ENCODE measurements at regions not wholly inside any gene's neighbourhood (a gene's known extent, or its start where the extent isn't known, plus 50 kb on each side); places are given as distances from the start of the nearest gene placed in this dataset.

- Histone ChIP-seq H3K27ac (ENCODE audit: insufficient read depth in 1 of 2, low read depth in 1 of 2, low read length in 2 of 2, poor library complexity in 1 of 2, severe bottlenecking in 2 of 2) (no peak overlapping the region), H3K9me3 (ENCODE audit: control extremely low read depth in 1 of 5, control insufficient read depth in 4 of 5, insufficient read depth in 2 of 5, low read depth in 1 of 5, low read length in 4 of 5) (no peaks in the 10 kb centered on the region), H3K36me3 (ENCODE audit: control insufficient read depth in 4 of 4, insufficient read depth in 4 of 4, low read length in 3 of 4) (no peaks in the 10 kb centered on the region), H3K4me1 (ENCODE audit: control extremely low read depth in 1 of 4, control insufficient read depth in 4 of 4, insufficient read depth in 4 of 4, low read length in 3 of 4) (peaks cover 0 to 13% (median 9%) of the 10 kb centered on the region in 4 experiments), H3K4me3 (ENCODE audit: control insufficient read depth in 1 of 7, extremely low read depth in 1 of 7, insufficient read depth in 4 of 7, low read depth in 2 of 7, low read length in 6 of 7) (no peak overlapping the region), H3K27me3 (replicated peaks in 2 of 5; ENCODE audit: control insufficient read depth in 4 of 5, insufficient read depth in 5 of 5, low read length in 4 of 5) (no peaks in the 10 kb centered on the region)
- no peak for DNase-seq
- CTCF ChIA-PET = no interaction called here
- POLR2A ChIA-PET = interaction anchor here (0.6 kb wide), 1 partner anchor 796 kb away, joined by 3 read pairs; no protein-coding TSS in a partner anchor
- WGBS (ENCODE audit: insufficient coverage) = 97% methylated on average over 4 of the region's 5 CpGs
Measured at GRCh38 chr22:42330170-42330569, 59.7 kb upstream of the TCF20 start.

- Histone ChIP-seq H3K9me3 (ENCODE audit: control extremely low read depth in 1 of 5, control insufficient read depth in 4 of 5, insufficient read depth in 2 of 5, low read depth in 1 of 5, low read length in 4 of 5) (no peaks in the 10 kb centered on the region), H3K4me3 (ENCODE audit: control insufficient read depth in 1 of 7, extremely low read depth in 1 of 7, insufficient read depth in 4 of 7, low read depth in 2 of 7, low read length in 6 of 7) (no peak overlapping the region), H3K4me1 (ENCODE audit: control extremely low read depth in 1 of 4, control insufficient read depth in 4 of 4, insufficient read depth in 4 of 4, low read length in 3 of 4) (peaks cover 0 to 20% (median 15%) of the 10 kb centered on the region in 4 experiments), H3K36me3 (ENCODE audit: control insufficient read depth in 4 of 4, insufficient read depth in 4 of 4, low read length in 3 of 4) (no peaks in the 10 kb centered on the region), H3K27me3 (replicated peaks in 2 of 5; ENCODE audit: control insufficient read depth in 4 of 5, insufficient read depth in 5 of 5, low read length in 4 of 5) (no peaks in the 10 kb centered on the region), H3K27ac (ENCODE audit: insufficient read depth in 1 of 2, low read depth in 1 of 2, low read length in 2 of 2, poor library complexity in 1 of 2, severe bottlenecking in 2 of 2) (no peak overlapping the region)
- 91% methylated on average over 6 of the region's 9 CpGs for WGBS (ENCODE audit: insufficient coverage)
- ChIA-PET CTCF (interaction anchor here (0.7 kb wide), 1 partner anchor 28 kb away, joined by 3 read pairs; no protein-coding TSS in a partner anchor), POLR2A (interaction anchor here (0.6 kb wide), 1 partner anchor 797 kb away, joined by 3 read pairs; no protein-coding TSS in a partner anchor)
- no peak for DNase-seq
Measured at GRCh38 chr22:42329504-42329903, 59.1 kb upstream of the TCF20 start.

GRCh38 chr22:42328784-42329145 lies 58.3 kb upstream of the TCF20 start:
- no peak overlapping the region for H3K27ac ChIP-seq (ENCODE audit: insufficient read depth in 1 of 2, low read depth in 1 of 2, low read length in 2 of 2, poor library complexity in 1 of 2, severe bottlenecking in 2 of 2)
- no peaks in the 10 kb centered on the region for H3K27me3 ChIP-seq (replicated peaks in 2 of 5; ENCODE audit: control insufficient read depth in 4 of 5, insufficient read depth in 5 of 5, low read length in 4 of 5)
- DNase-seq = no peak
- no peak overlapping the region for H3K4me3 ChIP-seq (ENCODE audit: control insufficient read depth in 1 of 7, extremely low read depth in 1 of 7, insufficient read depth in 4 of 7, low read depth in 2 of 7, low read length in 6 of 7)
- WGBS (ENCODE audit: insufficient coverage) = 81% methylated on average over 8 of the region's 8 CpGs
- ChIA-PET CTCF (interaction anchor here (0.7 kb wide), 1 partner anchor 27 kb away, joined by 3 read pairs; no protein-coding TSS in a partner anchor), POLR2A (no interaction called here)
- no peaks in the 10 kb centered on the region for H3K9me3 ChIP-seq (ENCODE audit: control extremely low read depth in 1 of 5, control insufficient read depth in 4 of 5, insufficient read depth in 2 of 5, low read depth in 1 of 5, low read length in 4 of 5)
- peaks cover 0 to 20% (median 15%) of the 10 kb centered on the region in 4 experiments for H3K4me1 ChIP-seq (ENCODE audit: control extremely low read depth in 1 of 4, control insufficient read depth in 4 of 4, insufficient read depth in 4 of 4, low read length in 3 of 4)
- no peaks in the 10 kb centered on the region for H3K36me3 ChIP-seq (ENCODE audit: control insufficient read depth in 4 of 4, insufficient read depth in 4 of 4, low read length in 3 of 4)

GRCh38 chr22:42328130-42328783 lies 57.8 kb upstream of the TCF20 start:
- Histone ChIP-seq H3K4me1 (ENCODE audit: control extremely low read depth in 1 of 4, control insufficient read depth in 4 of 4, insufficient read depth in 4 of 4, low read length in 3 of 4) (peaks cover 0 to 20% (median 15%) of the 10 kb centered on the region in 4 experiments), H3K36me3 (ENCODE audit: control insufficient read depth in 4 of 4, insufficient read depth in 4 of 4, low read length in 3 of 4) (no peaks in the 10 kb centered on the region), H3K4me3 (ENCODE audit: control insufficient read depth in 1 of 7, extremely low read depth in 1 of 7, insufficient read depth in 4 of 7, low read depth in 2 of 7, low read length in 6 of 7) (no peak overlapping the region), H3K27me3 (replicated peaks in 2 of 5; ENCODE audit: control insufficient read depth in 4 of 5, insufficient read depth in 5 of 5, low read length in 4 of 5) (no peaks in the 10 kb centered on the region), H3K9me3 (ENCODE audit: control extremely low read depth in 1 of 5, control insufficient read depth in 4 of 5, insufficient read depth in 2 of 5, low read depth in 1 of 5, low read length in 4 of 5) (no peaks in the 10 kb centered on the region), H3K27ac (ENCODE audit: insufficient read depth in 1 of 2, low read depth in 1 of 2, low read length in 2 of 2, poor library complexity in 1 of 2, severe bottlenecking in 2 of 2) (no peak overlapping the region)
- DNase-seq = no peak
- POLR2A ChIA-PET = no interaction called here
- CTCF ChIA-PET = no interaction called here
- 96% methylated on average over 11 of the region's 13 CpGs for WGBS (ENCODE audit: insufficient coverage)

- no peaks in the 10 kb centered on the region for H3K27me3 ChIP-seq (replicated peaks in 2 of 5; ENCODE audit: control insufficient read depth in 4 of 5, insufficient read depth in 5 of 5, low read length in 4 of 5)
- ChIA-PET POLR2A (no interaction called here), CTCF (interaction anchor here (1.3 kb wide), 1 partner anchor 13 kb away, joined by 5 read pairs; no protein-coding TSS in a partner anchor)
- WGBS (ENCODE audit: insufficient coverage) = 78% methylated on average over 7 of the region's 11 CpGs
- no peaks in the 10 kb centered on the region for H3K9me3 ChIP-seq (ENCODE audit: control extremely low read depth in 1 of 5, control insufficient read depth in 4 of 5, insufficient read depth in 2 of 5, low read depth in 1 of 5, low read length in 4 of 5)
- H3K4me3 ChIP-seq (ENCODE audit: control insufficient read depth in 1 of 7, extremely low read depth in 1 of 7, insufficient read depth in 4 of 7, low read depth in 2 of 7, low read length in 6 of 7) = no peak overlapping the region
- H3K27ac ChIP-seq (ENCODE audit: insufficient read depth in 1 of 2, low read depth in 1 of 2, low read length in 2 of 2, poor library complexity in 1 of 2, severe bottlenecking in 2 of 2) = no peak overlapping the region
- H3K4me1 ChIP-seq (ENCODE audit: control extremely low read depth in 1 of 4, control insufficient read depth in 4 of 4, insufficient read depth in 4 of 4, low read length in 3 of 4) = peaks cover 0 to 20% (median 15%) of the 10 kb centered on the region in 4 experiments
- no peaks in the 10 kb centered on the region for H3K36me3 ChIP-seq (ENCODE audit: control insufficient read depth in 4 of 4, insufficient read depth in 4 of 4, low read length in 3 of 4)
- DNase-seq = no peak
Measured at GRCh38 chr22:42327462-42328129, 57.1 kb upstream of the TCF20 start.

GRCh38 chr22:42326801-42327200 lies 56.3 kb upstream of the TCF20 start:
- POLR2A ChIA-PET = no interaction called here
- no peak overlapping the region for H3K27ac ChIP-seq (ENCODE audit: insufficient read depth in 1 of 2, low read depth in 1 of 2, low read length in 2 of 2, poor library complexity in 1 of 2, severe bottlenecking in 2 of 2)
- CTCF ChIA-PET = interaction anchor here (1.3 kb wide), 1 partner anchor 13 kb away, joined by 5 read pairs; no protein-coding TSS in a partner anchor
- H3K36me3 ChIP-seq (ENCODE audit: control insufficient read depth in 4 of 4, insufficient read depth in 4 of 4, low read length in 3 of 4) = no peaks in the 10 kb centered on the region
- no peak for DNase-seq
- no peaks in the 10 kb centered on the region for H3K27me3 ChIP-seq (replicated peaks in 2 of 5; ENCODE audit: control insufficient read depth in 4 of 5, insufficient read depth in 5 of 5, low read length in 4 of 5)
- no peaks in the 10 kb centered on the region for H3K9me3 ChIP-seq (ENCODE audit: control extremely low read depth in 1 of 5, control insufficient read depth in 4 of 5, insufficient read depth in 2 of 5, low read depth in 1 of 5, low read length in 4 of 5)
- no peak overlapping the region for H3K4me3 ChIP-seq (ENCODE audit: control insufficient read depth in 1 of 7, extremely low read depth in 1 of 7, insufficient read depth in 4 of 7, low read depth in 2 of 7, low read length in 6 of 7)
- WGBS (ENCODE audit: insufficient coverage) = 70% methylated on average over 8 of the region's 13 CpGs
- peaks cover 0 to 20% (median 15%) of the 10 kb centered on the region in 4 experiments for H3K4me1 ChIP-seq (ENCODE audit: control extremely low read depth in 1 of 4, control insufficient read depth in 4 of 4, insufficient read depth in 4 of 4, low read length in 3 of 4)

- Histone ChIP-seq H3K27ac (ENCODE audit: insufficient read depth in 1 of 2, low read depth in 1 of 2, low read length in 2 of 2, poor library complexity in 1 of 2, severe bottlenecking in 2 of 2) (no peak overlapping the region), H3K4me1 (ENCODE audit: control extremely low read depth in 1 of 4, control insufficient read depth in 4 of 4, insufficient read depth in 4 of 4, low read length in 3 of 4) (peaks cover 0 to 20% (median 15%) of the 10 kb centered on the region in 4 experiments), H3K9me3 (ENCODE audit: control extremely low read depth in 1 of 5, control insufficient read depth in 4 of 5, insufficient read depth in 2 of 5, low read depth in 1 of 5, low read length in 4 of 5) (no peaks in the 10 kb centered on the region), H3K36me3 (ENCODE audit: control insufficient read depth in 4 of 4, insufficient read depth in 4 of 4, low read length in 3 of 4) (no peaks in the 10 kb centered on the region), H3K27me3 (replicated peaks in 2 of 5; ENCODE audit: control insufficient read depth in 4 of 5, insufficient read depth in 5 of 5, low read length in 4 of 5) (no peaks in the 10 kb centered on the region), H3K4me3 (ENCODE audit: control insufficient read depth in 1 of 7, extremely low read depth in 1 of 7, insufficient read depth in 4 of 7, low read depth in 2 of 7, low read length in 6 of 7) (no peak overlapping the region)
- DNase-seq = no peak
- ChIA-PET CTCF (interaction anchor here (1.3 kb wide), 1 partner anchor 12 kb away, joined by 5 read pairs; no protein-coding TSS in a partner anchor), POLR2A (no interaction called here)
- WGBS (ENCODE audit: insufficient coverage) = 91% methylated on average over 7 of the region's 8 CpGs
Measured at GRCh38 chr22:42326301-42326700, 55.8 kb upstream of the TCF20 start.

Measured in common myeloid progenitor, CD34-positive (primary cell).